G401 (cell line): ENCODE measurements at regions not wholly inside any gene's neighbourhood (a gene's known extent, or its start where the extent isn't known, plus 50 kb on each side); places are given as distances from the start of the nearest gene placed in this dataset.

Source experiments
- DNase-seq: peaks from one replicate; pipeline ENCODE4 v3.0.0-alpha.2; 2015; ENCODE audit warnings: low spot score
- in situ Hi-C: cut with HindIII; loops from 2 replicates; pipeline ENCODE4 v1.10.0; 2016; ENCODE audit warnings: low sequenced_read_pairs, mixed read lengths

DNA sequence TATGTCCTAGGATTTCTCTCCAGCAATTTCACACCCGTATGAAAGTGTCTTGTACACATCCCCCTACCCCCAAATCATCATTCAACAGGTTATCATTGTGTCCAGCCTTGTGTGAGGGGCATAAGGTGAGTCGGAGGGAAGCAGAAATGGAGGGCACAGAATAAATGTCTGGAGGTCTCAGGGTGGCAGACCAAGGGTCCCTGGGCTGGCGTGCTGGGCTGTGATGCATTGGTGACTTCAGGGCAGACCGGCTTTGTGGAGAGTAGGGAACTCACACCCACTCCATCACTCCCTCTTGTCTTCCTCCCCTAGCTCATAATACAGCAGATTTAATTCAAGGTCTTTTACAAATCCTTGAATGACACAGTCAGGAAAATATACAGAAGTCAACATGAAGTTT lies 191.7 kb upstream of the PMEPA1 start:
- in situ Hi-C loops, result no loop called here
- no peak for DNase-seq

DNA sequence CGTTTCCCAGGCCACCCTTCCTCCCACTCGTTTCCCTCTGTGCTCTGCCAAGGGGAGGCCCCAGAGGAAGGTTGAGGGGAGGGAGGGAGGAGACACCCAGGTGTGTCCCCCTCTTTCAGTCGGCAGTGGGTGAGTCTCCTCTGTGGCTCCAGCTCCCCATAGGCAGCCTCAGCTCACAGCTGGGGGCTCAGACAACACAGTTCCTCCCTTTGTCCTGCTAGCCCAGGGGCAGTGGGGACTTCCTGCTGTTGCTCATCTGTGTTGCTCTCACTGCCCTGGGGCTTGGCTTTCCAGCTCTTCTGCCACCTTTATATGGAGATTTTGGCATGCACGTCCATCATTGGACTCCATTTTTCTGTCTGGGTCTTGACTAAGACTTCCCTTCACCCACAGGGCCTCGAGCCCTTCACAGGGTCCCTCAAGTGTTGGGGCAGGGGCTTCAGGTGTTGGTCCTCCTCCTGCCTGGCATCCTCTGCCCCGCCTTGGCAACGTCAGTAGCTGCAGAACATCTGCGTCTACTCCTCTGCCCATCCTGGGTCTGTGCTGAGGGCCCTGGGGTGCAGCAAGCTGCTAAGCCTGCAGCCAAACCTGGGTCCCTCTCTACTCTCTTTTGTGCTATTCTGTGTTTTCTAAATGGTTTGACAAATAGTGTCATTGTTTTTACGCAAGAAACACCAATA lies 190.6 kb upstream of the PMEPA1 start:
- DNase-seq, result no peak
- in situ Hi-C loops, result no loop called here

DNA sequence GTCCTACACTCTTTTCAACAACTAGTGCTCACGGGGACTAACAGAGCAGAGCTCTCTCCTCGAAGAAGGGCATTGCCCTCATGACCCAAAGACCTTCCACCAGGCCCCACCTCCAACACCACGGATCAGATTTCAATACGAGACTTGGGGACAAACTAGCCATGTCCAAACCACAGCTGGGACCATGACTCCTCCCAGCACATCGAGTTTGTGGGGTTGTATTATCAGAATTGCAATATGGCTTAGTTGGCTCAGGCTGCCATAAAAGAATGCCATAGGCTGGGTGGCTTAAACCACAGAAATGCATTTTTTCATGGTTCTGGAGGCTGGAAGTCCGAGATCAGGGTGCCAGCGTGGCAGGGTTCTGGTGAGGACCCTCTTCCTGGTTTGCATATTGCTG lies 189.7 kb upstream of the PMEPA1 start:
- no peak for DNase-seq
- in situ Hi-C loops, result no loop called here

DNA sequence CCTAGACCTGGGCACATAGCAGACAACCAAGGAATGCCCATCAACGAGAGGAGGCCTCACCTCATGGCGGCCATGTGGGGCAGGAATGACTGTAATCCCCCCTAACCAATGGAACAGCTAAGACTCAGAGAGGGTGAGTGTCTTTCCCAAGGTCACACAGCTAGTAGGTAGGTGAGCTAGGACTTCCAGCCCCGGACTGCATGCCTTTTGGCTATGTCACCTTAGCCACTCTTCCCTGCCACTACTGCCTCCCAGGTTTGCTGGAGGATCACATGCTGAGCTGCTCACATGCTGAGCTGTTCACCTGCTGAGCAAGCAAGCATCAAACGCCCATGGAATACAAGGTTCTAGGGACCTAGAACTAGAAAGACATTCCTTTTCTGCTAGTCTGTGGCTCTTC lies 188.5 kb upstream of the PMEPA1 start:
- in situ Hi-C loops, result no loop called here
- DNase-seq, result no peak

- no peak for DNase-seq
- in situ Hi-C loops, result no loop called here
Measured at GRCh38 chr20:57897891-57898290, 188.1 kb upstream of the PMEPA1 start.

GRCh38 chr20:57897156-57897874 lies 187.5 kb upstream of the PMEPA1 start:
- in situ Hi-C loops, result no loop called here
- no peak for DNase-seq

GRCh38 chr20:57896563-57896962 lies 186.7 kb upstream of the PMEPA1 start:
- in situ Hi-C loops, result no loop called here
- no peak for DNase-seq

- in situ Hi-C loops, result no loop called here
- DNase-seq, result no peak
Measured at GRCh38 chr20:57896017-57896416, 186.2 kb upstream of the PMEPA1 start.

DNA sequence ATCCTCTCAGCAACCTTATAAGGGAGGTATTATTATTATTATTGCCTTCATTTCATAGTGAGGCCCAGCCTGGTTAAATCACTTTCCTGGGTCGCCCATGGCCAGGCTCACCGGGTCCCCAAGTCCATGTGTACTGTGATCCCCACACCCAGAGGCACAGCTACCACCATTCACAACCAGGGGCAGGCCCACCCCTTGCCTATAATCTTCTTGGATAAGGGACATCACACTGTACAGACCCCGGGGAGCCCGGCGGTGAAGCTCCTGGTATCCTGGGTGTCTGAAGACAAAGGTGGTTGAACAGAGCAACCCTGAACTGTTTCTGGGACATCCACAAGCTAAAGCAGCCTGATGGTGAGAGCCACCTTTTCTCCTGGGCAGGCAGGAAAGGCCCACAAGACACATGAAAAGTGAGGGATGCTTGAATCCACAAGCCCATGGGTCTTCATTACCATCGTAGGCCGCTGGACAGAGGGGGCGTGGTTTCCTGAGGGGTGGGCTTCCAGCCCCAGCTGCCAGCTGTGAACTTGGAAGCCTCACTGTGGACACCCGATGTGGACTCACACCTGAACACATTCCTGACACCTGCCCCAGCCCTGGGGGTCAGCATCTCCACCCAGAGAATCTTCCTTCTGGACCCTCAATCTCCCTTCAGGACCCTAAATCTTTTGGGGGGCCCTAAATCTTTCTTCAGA lies 185.5 kb upstream of the PMEPA1 start:
- DNase-seq, result no peak
- in situ Hi-C loops, result no loop called here

GRCh38 chr20:57894522-57894921 lies 184.7 kb upstream of the PMEPA1 start:
- DNase-seq, result no peak
- in situ Hi-C loops, result no loop called here

DNA sequence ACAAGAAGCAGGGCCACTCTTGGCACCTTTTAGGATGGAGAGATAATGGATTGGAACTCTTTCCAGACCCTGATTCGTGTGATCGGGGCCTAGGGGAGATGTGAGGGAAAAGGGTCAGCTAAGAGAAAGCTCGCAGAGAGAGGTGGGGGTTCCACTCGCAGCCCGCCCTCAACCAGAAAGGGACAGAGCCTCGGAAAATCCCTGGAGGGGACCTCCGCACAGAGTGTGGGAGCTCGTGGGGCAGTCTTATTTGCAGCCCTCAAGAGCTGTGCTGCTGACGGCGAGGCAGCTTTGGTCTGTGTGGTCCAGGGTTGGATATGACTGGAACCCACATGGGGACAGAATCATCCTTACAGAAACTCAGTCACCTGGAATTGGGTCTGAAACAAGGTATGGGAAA lies 184.3 kb upstream of the PMEPA1 start:
- no peak for DNase-seq

GRCh38 chr20:57893366-57893999 lies 183.7 kb upstream of the PMEPA1 start:
- DNase-seq, result no peak
- in situ Hi-C loops, result no loop called here

More for the DNA sequence above, 184.3 kb upstream of the PMEPA1 start:
- in situ Hi-C loops, result no loop called here

GRCh38 chr20:57892471-57892870 lies 182.7 kb upstream of the PMEPA1 start:
- in situ Hi-C loops, result no loop called here
- DNase-seq, result no peak

- in situ Hi-C loops, result no loop called here
- no peak for DNase-seq
Measured at GRCh38 chr20:57891014-57891413, 181.2 kb upstream of the PMEPA1 start.

GRCh38 chr20:57890202-57890800 lies 180.5 kb upstream of the PMEPA1 start:
- in situ Hi-C loops, result no loop called here
- DNase-seq, result no peak

- in situ Hi-C loops, result no loop called here
- no peak for DNase-seq
Measured at GRCh38 chr20:57888591-57888990, 178.8 kb upstream of the PMEPA1 start.

DNA sequence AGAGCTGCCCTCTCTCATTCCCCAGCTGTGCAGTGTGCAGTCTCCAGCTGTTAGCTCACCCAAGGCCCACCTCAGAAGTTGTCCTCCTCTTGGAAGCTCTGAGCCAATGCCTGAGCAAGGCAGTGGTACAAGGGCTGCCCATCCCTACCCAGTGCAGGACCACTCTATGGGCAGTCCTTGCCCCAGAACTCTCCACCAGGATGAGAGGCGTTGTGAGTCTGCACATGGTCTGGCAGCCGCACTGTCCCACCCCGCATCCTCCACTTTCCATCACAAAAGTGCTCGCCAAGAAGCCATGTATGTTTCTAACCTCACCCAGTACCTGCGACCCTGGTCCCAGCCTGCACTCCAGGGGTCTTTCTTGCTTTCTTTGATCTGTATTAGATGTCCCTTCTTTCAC lies 175.1 kb upstream of the PMEPA1 start:
- in situ Hi-C loops, result no loop called here
- DNase-seq, result no peak

- in situ Hi-C loops, result no loop called here
- no peak for DNase-seq
Measured at GRCh38 chr20:57883761-57884160, 173.9 kb upstream of the PMEPA1 start.

GRCh38 chr20:57883224-57883623 lies 173.4 kb upstream of the PMEPA1 start:
- in situ Hi-C loops, result no loop called here
- DNase-seq, result no peak
